GM18873 (cell line): ENCODE measurements at regions not wholly inside any gene's neighbourhood (a gene's known extent, or its start where the extent isn't known, plus 50 kb on each side); places are given as distances from the start of the nearest gene placed in this dataset.
"Not testable (repeated sequence)": the region's sequence is repeated elsewhere in the genome, so short reads cannot be mapped to it uniquely, and the experiment has no call there.

Experiments
- ATAC-seq: cut with Tn5 transposase; IDR thresholded peaks from one replicate; pipeline ENCODE4 v1.9.1; 2021; ENCODE audit warnings: mild to moderate bottlenecking, moderate library complexity, moderate number of reproducible peaks; ENCODE audit not compliant: unreplicated experiment, low FRiP score

DNA sequence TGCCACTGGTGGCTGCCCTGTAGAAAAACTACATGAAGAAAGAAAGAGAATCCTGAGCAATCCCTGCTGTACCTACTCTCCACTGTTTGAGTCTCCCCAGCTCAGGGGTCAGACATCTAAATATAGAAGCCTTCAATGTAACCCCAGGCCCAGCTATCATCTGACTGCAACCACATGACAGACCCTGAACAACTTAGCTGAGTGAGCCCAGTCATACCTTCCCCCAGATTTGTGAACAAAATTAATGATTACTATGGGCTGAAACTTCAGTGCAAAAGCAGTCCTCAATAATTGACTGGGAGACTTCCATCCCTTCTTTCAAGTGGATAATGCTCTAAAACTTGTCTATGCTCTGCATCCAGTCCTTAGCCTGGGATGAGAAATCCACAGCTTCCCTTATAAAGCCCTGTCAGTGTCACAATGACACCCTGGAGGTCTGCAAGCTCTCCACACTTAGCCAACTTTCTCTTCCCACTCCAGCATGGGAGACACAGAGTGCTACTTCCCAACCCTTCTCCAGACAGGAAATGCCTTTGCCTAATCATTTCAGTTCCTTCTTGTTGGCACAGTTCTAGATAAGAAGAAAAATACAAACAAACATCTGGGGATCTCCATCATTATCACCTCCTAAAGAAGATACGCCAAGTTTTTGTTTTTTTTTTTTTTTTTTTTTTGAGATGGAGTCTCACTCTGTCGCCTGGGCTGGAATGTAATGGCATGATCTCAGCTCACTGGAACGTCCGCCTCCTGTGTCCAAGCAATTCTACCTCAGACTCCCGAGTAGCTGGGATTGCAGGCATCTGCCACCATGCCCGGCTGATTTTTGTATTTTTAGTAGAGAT lies 198.5 kb upstream of the GADL1 start:
- ATAC-seq, result no peak

DNA sequence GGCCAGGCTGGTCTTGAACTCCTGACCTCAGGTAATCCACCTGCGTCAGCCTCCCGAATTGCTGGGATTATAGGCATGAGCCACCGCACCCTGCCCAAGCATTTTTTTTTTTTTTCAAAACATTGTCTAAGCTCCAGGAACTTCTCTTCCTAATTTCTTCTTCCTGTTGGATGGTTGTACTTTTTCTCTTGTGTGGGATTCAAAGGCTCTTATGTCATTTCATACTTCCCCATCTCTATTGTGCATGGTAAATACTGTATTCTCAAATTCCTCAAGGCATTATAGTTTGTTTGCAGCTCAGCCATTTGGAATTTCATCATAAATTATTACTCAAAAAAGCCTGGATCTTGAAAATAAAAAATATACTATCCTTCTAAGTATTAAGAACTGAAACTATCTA lies 199.1 kb upstream of the GADL1 start:
- no peak for ATAC-seq

DNA sequence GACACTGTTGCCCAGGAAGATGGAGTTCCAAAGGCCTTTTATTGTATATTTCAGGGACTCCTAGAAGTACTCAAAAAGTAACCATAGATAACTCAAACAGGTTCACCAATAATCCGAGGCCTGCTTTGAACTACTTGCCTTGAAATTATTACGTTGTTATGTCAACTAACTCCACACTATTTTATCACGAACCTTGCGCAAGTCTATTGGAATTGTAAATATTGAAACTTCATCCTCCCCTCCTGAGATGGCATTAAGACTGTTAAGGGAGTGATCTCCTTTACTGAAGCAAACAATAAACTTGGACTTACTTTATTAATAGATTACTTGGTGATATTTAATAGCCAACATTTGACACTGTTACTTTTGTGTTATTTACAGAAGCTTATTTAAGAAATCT lies 199.6 kb upstream of the GADL1 start:
- no peak for ATAC-seq

DNA sequence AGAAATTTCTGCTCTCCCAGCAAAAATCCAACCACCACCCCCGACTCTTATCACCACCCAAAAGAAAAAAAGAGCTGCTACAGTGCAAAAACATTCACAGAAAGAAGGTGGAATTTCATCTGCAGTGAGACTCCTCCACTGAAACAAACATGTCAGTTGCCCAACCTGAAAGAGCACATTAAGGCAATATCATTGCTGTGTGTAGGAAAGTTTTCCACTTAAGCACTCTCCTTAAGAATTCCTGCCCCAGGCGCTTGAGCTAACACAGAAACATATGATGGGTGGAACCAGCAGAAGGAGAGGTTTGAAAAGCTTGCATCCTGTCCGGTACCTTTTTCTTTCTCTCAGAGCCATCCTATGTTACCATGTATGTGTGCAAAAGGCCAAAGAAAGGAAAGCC lies 200.8 kb upstream of the GADL1 start:
- no peak for ATAC-seq

DNA sequence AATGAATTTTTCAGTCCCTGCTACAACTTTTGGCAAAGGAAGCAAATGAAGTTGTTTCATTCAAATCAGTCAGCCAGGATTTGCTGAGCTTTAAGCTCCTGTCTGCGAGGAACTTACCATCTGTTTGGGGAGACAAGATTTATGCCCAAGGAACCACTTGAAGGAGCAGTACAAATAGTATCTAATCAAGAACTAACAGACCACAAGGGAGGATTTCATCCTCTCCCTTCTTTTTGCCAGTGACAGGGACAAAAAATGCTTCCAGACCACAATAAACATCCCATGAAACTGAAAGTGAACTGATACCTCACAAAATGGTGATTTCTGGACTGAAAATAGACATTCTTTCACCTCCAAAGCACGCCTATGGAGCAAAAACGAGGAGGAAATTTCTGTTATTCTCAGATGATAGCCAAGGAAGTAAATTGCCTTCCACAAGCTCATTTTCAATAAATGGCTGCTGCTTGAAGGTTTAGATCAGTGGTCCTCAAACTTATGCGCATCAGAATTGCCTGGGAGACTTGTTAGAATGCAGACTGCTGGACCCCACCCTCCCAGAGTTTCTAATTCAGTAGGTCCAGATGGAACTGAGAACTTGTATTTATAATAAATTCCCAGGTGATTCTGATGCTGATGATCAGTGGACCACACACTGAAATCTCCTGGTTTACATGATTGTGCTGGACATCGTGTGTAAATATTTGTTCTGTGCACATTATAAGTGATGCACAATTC lies 202.4 kb upstream of the GADL1 start:
- no peak for ATAC-seq

DNA sequence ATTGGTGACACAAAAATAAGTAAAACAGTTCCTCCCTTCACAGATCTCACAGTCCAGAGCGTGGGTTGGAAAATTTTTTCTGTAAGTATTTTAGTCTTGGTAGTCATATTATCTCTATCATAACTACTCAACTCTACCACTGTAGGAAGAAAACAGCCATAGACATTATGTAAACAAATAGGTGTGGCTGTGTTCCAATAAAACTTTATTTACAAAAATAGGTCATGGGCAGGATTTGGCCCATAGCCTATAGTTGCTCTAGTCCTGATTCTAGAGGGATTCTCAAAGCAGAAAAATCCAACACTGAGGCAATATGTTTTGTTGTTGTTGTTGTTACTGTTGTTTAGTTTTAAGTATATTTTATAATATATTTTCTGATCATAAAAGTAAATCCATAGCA lies 206.1 kb upstream of the GADL1 start:
- ATAC-seq, result no peak

DNA sequence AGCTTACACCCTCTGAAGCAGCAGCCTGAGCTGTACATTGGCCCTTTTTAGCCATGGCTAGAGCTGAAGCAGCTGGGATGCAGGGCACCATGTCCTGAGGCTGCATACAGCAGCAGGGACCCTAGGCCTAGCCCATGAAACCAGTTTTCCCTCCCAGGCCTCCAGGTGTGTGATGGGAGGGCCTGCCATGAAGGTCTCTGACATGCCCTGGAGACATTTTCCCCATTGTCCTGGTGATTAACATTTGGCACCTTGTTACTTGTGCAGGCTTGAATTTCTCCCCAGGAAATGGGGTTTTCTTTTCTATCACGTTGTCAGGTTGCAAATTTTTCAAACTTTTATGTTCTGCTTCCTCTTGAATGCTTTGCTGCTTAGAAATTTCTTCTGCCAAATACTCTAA lies 206.8 kb upstream of the GADL1 start:
- not testable (repeated sequence) for ATAC-seq

DNA sequence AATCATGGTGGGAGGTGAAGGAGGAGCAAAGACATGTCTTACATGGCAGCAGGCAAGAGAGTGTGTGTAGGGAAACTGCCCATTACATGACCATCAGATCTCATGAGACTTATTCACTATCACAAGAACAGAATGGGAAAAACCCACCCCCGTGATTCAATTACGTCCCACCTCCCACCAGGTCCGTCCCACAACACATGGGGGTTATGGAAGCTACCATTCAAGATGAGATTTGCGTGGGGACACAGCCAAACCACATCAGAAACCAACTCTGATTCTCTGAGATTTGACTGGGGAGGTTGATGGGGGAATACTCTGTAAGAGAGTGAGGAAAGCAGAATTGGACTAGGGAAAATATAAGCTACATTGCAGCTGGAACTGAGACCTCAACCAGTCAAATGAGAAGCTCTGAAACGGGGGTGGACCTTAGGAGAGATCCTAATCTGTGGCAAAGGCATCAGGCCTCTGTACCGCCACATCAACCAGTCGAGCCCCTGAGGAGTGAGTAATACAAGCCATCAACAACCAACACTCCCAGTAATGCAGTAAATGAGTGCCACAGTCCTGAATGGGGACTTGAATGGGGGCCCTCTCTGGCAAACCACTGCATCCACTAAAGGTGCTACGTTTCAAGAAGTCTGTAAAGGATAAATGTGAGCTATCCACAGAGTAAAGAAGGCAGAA lies 207.9 kb upstream of the GADL1 start:
- no peak for ATAC-seq

DNA sequence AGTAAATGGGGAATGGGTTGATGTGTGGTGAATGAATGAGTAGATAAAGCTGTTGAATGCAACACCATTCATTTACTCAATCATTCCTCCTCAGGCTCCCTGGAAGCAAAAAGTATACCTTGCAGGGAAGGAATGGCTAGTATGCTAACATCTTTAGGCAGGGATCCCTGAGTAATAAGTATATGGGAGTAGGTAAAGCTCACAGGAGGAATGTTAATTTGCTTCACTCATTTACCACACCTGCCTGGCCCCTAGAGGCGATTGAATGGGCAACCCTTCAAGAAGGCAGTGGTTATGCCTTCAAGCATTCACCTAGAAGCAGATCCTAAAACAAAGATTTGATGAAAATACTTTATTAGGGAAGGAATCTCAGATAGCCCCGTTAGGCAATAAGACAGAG lies 208.7 kb upstream of the GADL1 start:
- no peak for ATAC-seq

DNA sequence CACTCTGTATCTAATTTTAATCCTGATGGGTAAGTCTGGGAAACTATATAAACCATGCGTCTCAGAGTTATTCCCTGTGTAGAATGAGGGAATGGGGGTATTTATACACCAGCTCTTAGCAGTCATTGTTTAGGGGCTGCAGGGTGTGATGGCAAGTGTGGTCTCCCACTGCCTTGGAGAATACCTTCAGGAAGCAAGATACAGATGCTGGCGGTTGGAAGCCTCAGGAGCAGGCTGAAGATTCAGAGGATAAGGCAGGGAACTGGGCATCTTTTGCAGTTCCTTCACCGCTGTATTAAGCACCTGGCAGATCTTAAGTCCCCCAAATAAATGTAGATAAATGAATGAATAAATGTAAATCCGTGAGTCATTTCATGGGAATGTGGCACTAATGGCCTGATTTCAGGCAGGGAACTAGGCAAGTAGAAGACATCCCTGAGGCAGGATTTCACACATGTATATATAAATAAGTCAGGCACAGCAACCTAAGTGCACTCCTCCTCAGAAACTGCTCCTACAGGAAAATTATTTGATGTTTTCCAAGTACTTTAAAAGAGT lies 209.2 kb upstream of the GADL1 start:
- no peak for ATAC-seq

DNA sequence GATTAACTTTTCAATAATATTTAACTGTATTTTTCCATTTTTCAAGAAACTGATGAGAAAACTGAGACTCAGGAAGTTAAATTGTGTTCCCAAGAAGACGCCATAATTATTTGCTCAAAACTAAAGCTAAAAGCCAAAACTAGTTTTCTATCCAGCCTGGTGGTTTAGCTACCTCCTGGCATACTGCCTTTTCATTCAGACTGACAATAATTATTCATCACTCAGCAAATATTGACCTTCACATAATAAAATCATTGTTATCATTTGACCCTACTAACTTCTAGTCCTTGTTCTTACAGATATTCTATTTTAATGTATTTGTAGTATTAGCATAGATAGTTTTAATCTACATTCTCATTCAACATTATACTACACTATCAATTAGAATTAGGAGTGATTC lies 210.6 kb upstream of the GADL1 start:
- no peak for ATAC-seq

DNA sequence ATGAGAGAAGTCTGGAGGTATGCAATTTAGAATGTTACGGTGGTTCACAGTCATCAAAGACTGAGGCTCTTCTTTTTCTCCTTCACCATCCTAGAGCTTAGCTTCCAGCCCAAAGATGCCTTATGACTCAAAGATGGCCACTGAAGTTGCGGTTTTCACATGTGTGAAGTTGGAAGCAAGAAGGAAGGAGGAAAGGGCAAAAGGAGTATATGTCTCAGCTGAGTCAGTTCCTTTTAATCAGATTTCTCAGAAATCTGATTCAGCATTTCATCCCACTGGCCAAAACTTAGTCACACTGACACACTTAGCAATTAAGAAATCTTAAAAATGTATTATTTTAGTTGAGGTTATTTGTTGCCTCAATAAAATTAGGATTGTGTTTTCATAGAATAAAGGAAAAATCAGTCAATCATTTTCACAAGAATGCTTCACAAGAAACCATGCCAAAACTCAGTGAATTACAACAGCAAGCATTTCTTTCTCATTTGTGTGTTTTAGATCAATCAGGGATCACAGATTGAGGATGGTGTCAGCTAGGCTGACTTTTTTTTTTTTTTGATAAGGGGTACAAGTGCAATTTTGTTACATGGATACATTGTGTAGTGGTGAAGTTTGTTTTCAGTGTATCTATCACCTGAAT lies 211.1 kb upstream of the GADL1 start:
- ATAC-seq, result no peak

DNA sequence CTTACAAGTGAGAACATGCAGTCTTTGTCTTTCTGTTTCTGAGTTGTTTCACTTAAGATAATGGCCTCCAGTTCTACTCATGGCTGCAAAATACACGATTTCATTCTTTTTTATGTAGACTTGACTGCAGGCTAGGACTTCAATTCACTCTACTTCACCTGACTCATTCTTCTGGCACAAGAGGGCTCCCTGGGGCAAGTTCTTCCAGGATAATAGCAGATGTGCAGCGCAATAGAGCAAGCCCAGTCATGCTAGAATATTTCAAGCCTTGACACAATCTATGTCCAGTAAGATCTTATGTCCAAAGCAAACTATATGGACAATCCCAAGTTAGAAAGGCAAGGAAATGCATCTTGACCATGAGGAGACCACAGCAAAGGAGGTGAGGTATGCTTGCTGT lies 211.7 kb upstream of the GADL1 start:
- no peak for ATAC-seq

DNA sequence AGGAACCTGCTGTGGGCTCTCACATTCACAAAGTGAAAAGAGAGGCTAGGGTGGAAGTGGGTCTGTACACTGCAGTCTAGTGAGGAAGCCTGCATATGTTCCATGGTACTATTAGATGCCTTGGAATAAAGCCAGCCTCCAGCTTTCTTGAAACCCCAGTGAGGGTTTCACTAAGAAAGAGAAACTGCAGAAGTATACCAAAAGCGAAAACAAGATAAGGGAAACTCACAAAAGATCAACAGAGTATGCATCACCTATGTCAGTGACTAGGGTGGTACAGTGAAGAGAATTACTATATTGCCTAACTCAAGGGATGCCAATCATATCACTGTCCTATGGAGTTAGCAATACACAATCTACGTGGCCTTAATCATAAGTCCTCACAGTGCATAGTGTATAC lies 212.5 kb upstream of the GADL1 start:
- no peak for ATAC-seq

DNA sequence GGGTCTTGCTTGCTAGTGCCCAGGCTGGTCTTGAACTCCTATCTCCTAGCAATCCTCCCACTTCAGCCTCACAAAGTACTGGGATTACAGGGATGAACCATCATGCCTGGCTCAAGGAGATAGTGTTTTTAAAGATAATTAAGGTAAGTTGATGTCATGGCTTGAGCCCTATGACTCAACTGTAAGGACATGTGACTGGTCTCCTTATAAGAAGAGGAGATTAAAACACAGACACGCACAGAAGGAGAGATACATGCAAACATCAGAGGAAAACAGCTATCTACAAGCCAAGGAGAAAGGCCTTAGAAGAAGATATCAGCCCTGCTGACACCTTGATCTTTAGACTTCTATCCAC lies 220.4 kb upstream of the GADL1 start:
- no peak for ATAC-seq

DNA sequence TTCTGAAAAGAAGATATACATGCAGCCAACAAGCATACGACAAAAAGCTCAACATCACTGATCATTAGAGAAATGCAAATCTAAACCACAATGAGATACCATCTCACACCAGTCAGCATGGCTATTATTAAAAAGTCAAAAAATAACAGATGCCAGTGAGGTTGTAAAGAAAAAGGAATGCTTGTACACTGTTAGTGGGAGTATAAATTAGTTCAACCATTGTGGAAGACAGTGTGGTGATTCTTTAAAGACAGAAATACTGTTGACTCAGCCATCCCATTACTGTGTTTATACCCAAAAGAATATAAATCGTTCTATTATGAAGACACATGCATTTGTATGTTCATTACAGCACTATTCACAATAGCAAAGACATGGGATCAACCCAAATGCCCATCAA lies 221.1 kb upstream of the GADL1 start:
- not testable (repeated sequence) for ATAC-seq

DNA sequence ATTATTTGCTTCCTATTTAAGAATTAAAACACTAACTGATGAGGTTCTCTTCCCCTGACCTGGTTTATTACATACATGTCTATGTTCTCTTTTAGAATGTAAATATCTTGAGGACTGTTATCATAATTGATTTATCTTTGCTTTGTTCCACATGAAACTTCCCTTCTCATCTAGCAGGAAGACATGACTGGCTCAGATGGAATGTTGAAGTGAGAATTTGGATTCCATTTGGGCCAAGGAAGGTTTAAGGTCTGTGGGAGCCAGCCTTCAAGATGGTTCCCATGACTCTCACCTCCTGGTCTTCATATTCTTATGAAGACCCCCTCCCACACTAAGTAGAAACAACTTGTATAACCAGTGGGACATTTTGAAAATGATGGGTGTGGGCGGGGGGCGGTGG lies 222.2 kb upstream of the GADL1 start:
- ATAC-seq, result no peak

DNA sequence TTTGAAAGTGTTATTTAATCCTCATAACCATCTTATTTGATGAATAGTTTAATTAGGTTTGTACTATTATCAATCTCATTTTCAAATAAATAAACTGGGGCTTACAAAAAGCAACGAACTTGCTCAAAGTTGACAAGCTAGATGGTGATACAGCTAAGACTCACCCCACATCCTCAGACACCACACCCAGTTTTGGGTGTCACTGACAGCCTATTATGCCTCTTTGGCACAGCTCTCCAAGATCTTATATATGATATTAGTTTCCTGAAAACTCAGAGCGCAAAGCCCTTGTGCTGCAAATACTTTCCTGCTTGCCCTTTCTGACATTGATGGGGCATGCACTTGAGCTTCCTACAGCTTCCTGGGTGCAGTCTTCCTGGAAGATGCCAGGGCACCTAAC lies 223.4 kb upstream of the GADL1 start:
- ATAC-seq, result no peak

DNA sequence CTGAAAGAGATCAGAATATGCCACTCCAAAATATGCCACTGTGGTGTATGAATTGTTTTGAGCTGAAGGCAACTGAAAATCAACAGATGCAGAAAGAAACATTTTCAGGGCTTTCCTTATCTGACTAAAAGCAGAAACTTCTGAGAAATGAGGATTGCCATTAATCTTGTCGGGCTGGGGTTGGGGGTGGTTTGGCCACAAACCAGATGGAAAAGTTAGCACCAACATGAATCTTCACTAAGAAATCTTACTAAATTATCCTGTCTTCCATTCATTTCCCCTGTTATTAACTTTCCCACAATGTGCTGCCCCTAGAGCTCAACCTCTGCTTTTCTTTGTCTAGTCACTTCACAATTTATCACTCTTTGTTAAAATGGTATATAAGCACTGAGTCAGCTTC lies 229.9 kb upstream of the GADL1 start:
- ATAC-seq, result no peak

DNA sequence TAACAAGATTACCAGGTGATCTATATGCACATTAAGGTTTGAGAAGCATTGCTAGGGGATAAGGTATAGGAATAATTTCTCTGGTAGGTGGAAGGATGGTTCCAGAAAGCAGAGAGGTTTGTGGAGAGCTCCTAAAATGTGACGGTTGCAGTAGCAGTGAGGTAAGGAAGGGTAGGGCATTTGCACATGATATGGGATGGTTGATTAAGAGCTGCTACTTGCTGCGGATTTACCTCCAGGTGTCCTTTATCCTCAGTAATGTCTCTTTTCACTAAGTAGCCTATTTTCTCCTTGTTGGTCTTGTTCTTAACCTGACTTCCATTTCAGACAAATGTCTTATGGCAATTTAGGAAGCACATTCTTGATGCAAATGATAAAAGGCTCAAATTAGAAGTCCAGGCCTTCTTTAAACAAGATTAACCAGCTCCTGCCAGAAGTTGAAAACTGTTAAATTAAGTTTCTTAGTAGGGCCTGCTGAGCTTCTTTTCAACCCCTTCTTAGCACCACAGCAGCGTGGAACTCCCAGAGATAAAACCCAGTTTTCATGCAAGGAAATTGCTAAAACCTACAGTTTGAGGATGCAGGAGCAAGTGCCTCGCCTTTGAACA lies 231.1 kb upstream of the GADL1 start:
- ATAC-seq, result no peak
